NCI-H2171 treated with DMSO at 0.1 percent for 48 hours (cell line): ENCODE measurements at regions not wholly inside any gene's neighbourhood (a gene's known extent, or its start where the extent isn't known, plus 50 kb on each side); places are given as distances from the start of the nearest gene placed in this dataset.

ENCODE experiments used
- DNase-seq: peaks from one replicate; lab custom pipeline; 2025; lab: John Stamatoyannopoulos, UW

DNA sequence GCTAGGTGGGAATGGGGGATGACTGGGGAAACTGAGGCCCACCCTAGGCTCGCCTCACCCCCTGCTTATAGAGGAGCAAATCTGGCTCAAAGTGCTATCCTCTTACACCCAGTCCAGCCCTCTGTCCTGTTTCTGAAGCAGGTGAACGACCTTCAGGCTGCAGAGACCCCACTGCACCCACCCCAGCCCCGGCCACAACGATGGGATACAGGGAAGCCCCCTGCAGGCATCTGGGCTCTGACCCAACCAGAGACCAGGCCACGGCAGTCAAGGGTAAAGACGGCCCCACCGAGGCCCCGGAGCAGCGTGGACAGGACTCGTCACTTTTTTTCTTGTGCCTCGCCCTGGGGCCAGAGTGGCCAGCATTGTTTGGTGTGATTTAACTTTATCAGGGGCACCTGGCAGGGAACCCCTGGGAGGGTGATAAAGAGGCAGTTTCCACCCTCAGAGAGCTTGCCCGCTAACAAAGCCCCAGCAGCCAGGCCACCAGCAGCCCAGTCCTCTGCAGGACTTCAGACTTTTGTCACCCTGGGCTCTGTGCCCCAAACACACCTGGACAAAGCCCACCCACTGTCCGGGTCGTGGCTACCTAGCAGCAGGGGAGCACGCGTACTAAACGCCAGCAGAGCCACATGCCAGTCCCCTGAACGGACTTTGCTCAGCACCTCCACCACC lies 612.6 kb downstream of the TBC1D22A start:
- no peak for DNase-seq

GRCh38 chr22:47374273-47374771 lies 611.9 kb downstream of the TBC1D22A start:
- no peak for DNase-seq

- DNase-seq, result no peak
These were observed 611.3 kb downstream of the TBC1D22A start for GRCh38 chr22:47373648-47374272.

- no peak for DNase-seq
These were observed 610.3 kb downstream of the TBC1D22A start for GRCh38 chr22:47372596-47373385.

DNA sequence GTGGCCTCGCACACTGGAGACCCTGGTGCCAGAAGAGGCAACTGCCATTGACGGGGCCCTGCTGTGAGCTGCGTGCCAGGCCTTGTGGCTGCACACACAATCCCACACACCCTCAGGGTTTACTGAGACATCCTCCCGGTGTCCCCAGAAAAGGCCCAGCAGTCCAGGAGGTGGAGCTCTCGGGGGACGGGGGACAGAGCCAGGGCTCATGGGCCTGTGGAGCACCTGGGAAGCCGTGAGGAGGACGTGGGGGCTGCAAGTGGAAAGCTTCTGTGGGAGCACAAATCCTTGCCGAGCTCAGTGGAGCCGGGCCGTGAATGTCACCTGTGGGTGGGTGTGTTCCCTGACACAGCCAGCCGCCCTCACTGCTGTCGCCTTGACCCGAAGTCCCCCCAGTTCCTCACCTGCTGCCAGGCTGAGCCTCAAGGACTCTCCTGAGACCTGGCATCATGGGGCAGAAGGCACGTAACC lies 609.7 kb downstream of the TBC1D22A start:
- peak; percentile 56 for DNase-seq

DNA sequence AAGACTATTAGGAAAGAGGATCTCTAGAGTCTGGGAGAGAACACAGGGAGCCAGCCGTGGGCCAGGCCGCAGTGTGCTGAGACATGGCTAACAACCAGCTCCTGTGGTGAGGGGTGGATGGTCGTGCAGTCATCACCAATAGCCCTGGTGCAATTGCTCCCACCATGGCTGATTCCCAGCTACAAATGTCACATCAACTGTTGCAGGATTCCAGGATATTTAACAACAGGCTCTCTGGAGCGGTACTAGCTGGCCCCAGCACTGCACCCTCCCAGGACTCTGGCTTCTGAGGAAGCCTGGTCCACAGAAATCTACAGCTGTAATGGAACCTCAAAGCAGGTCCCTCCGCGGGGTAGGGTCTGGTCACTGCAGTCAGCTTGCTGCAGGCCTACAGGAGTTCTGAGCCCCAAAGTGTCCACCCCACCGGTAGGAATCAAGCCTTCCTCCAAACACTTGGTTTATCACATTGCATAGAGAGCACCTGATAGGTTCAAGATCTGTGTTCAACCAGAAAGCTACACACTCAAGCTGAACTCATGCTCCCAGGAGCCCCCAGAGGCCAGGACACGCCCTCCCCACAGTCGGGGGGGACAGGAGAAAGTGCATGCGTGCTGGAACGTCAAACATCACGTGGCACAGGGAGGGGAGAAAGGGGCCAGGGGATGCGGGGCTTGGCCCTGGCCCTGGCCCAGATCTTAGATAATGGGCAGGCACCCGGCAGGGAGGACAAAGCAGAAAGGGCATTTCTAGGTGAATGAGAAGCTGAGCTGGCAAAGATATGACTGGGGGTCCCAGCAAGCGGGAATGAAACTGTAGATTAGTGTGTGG lies 609.0 kb downstream of the TBC1D22A start:
- DNase-seq, result no peak

DNA sequence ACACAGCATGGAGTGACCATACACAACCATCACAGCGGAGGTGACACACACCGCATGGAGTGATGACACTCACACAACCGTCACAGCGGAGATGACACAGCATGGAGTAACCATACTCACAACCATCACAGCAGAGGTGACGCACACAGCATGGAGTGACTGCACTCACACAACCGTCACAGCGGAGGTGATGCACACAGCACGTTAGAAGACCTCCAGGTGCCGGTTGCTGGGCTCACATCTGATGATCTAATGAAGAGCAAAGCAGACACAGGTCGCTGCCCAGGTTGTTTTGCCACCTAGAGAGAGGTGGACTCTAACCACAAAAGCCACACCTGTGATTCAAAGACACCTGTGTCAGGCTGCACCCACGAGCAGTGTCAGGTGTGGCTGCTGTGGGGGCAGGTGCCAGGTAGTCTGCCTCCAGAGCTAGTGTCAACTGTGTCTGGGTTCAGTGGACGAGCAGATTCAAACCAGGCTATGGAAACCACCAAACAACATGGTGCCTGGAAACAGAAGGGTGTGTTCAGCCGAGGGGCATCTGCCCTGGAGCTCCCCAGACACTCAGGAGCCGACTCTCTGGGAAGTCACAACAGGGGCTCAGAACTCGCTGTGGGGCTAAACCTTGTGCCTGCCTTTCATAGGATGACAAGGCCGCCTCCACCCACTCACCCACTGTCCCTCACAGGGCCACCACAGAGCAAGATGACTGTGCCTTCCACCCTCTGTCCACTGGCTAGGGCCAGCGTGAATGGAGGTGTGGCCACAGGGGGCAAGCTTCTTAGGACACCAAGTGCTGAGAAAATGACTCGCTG lies 608.2 kb downstream of the TBC1D22A start:
- DNase-seq, result no peak

- no peak for DNase-seq
These were observed 607.1 kb downstream of the TBC1D22A start for GRCh38 chr22:47369431-47370015.

DNA sequence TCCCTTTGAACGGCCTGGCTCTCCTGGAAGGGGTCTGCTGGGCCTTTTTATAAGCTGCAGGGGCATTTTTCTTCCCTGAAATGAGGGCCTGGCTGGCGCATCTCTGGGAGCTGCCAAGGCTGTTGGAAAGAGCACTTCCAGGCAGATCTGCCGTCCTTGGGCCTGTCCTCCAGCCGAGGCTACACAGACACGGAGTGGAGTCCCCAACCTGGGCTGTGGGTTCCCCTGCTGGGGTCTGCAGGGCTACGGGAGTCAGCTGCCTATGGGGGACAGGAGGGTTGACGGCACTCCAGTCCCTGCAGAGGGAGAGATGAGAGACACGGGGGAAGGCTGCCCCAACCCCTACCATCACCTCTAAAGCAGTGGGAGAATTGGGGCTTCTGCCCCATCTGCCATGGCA lies 606.6 kb downstream of the TBC1D22A start:
- no peak for DNase-seq

DNA sequence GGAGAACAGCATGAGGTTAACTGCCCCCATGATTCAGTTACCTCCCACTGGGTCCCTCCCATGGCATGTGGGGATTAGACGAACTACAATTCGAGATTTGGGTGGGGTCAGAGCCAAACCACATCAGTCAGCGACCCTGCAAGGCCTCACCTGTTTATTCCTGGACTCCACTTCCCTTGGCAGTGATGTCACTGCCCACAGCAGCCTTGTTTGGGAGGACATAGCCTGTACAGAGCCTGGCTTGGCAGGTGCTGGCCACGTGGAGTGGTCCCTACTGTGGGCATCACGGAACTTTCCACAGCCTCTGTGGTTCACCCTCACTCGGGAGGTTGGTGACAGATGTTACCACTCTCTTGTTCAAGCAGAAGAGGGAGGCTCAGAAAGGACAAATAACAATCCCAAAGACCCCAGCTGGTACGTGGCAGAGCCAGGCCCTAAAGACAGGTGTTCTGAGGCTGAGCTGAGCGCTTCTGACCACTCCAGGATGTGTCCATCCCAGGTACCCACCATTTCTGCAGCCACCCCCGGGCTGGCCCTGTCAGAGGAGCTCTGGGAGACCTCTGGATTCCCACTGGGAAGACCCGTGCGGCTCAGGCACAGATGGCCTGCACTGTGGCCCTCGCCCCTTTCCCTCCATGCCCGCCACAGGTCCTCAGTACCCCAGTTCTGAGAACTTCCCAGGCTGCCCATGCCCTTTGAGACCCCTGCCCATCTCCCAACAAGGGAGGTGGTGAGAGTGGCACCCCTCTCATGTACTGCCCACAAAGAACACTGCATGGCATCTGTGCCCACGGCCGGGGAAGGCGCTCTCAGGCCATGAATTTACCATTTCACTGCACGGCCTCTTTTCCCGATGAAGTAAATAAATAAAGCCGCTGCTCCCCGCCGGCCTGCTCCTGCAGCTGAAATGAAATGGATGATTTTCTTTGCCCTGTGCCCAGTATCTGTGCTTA lies 605.8 kb downstream of the TBC1D22A start:
- no peak for DNase-seq

GRCh38 chr22:47367107-47367690 lies 604.7 kb downstream of the TBC1D22A start:
- DNase-seq, result no peak

GRCh38 chr22:47366026-47366767 lies 603.7 kb downstream of the TBC1D22A start:
- no peak for DNase-seq

DNA sequence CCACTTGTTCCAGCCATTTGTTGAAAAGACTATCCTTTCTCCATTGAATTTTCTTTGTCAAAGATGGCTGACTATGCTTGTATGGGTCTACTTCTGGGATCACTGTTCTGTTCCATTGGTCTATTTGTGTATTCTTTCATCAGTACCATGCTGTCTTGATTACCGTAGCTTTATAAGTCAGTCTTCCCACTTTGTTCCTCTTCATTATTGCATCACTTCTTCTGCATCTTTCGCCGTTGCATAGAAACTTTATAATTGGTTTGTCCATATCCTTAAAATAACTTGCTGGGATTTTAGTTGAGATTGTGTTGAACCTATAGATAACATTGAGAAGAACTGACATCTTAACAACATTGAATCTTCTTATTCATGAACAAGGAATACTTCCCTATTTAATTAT lies 598.8 kb downstream of the TBC1D22A start:
- DNase-seq, result no peak

GRCh38 chr22:47357493-47357892 lies 595.0 kb downstream of the TBC1D22A start:
- DNase-seq, result no peak

GRCh38 chr22:47357086-47357485 lies 594.6 kb downstream of the TBC1D22A start:
- DNase-seq, result no peak

DNA sequence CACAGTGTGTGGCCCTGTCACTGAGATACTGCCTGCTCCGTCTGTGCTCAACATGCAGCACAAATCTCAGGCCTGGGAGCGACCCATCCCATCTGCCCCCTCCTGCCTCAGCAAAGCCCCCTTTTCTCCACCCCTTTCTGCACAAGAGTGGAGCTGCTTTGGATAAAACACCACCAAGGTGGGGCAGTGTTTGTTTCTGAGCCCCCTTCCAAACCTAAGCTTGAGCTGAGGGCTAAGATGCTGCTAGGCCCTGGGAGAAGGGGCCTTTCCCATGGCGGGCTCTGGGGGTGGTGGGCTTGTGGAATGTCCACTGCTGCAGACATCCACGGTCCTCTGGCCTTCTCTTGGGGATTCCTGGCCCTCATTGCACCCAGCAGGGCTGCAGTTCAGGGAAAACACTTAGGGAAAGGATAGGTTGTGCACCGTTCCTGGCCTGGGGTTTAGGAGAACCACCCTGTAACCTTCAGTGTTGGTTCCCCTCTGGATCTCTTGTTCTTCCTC lies 594.1 kb downstream of the TBC1D22A start:
- no peak for DNase-seq

DNA sequence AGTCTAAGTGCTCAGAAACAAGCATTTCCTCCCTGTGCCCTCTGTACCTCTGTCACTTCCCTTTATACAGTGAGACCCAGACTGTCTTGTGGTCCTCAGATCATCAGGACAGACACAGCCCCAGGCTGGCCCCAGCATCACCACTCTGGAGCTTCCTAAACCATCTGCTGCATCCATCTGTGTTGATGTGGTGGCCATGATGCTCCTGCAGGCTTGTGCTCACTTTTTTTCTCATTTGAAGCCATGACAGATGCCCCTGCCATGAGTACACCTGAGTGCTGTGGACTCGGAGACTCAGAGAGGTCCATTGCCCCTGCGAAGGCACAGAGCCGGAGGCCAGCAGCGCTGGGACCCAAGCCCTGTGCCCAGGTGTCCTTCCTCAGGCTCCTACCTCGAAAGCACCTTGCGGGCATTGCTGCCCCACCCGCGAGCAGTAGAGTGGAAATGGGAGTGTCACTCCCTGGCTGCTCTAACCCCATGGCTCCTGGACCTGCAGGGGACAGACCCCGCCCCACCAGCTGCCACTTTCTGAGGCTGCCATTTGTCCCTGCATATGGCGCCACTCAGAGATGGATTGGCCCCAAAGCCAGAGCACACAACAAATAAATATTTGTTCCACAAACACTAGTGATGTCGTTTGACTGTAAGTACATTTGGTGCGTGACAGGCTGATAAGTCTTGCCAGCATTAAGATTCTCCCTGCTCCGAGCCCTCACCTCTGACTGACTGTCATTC lies 593.5 kb downstream of the TBC1D22A start:
- DNase-seq, result peak; percentile 95

- DNase-seq, result no peak
These were observed 592.9 kb downstream of the TBC1D22A start for GRCh38 chr22:47355388-47355725.
